Suppressor macrophage treated with lipopolysaccharide for 1 hour (primary cell): ENCODE measurements at regions not wholly inside any gene's neighbourhood (a gene's known extent, or its start where the extent isn't known, plus 50 kb on each side); places are given as distances from the start of the nearest gene placed in this dataset.

Source experiments
- DNase-seq, 3 donors: peaks; one replicate each; pipeline ENCODE4 v3.0.0-alpha.2; 2020 to 2022

GRCh38 chr15:62445244-62445643, 280.2 kb upstream of the C2CD4B start:
- no peak for DNase-seq

- DNase-seq, result no peak
These were observed 281.9 kb upstream of the C2CD4B start for GRCh38 chr15:62446984-62447383.

- no peak for DNase-seq
These were observed 282.7 kb upstream of the C2CD4B start for GRCh38 chr15:62447742-62448141.

GRCh38 chr15:62449638-62450037, 284.6 kb upstream of the C2CD4B start:
- DNase-seq, result no peak

- DNase-seq, result no peak
These were observed 285.0 kb upstream of the C2CD4B start for GRCh38 chr15:62450061-62450460.

GRCh38 chr15:62452026-62452425, 286.9 kb upstream of the C2CD4B start:
- no peak for DNase-seq

- no peak for DNase-seq
These were observed 287.6 kb upstream of the C2CD4B start for GRCh38 chr15:62452667-62453066.

GRCh38 chr15:62453375-62453774, 288.3 kb upstream of the C2CD4B start:
- no peak for DNase-seq

- DNase-seq, result no peak
These were observed 288.9 kb upstream of the C2CD4B start for GRCh38 chr15:62453981-62454380.

- DNase-seq, result no peak
These were observed 289.6 kb upstream of the C2CD4B start for GRCh38 chr15:62454567-62455172.

- DNase-seq, result no peak
These were observed 290.4 kb upstream of the C2CD4B start for GRCh38 chr15:62455441-62455921.

- no peak for DNase-seq
These were observed 291.2 kb upstream of the C2CD4B start for GRCh38 chr15:62456011-62456920.

GRCh38 chr15:62457100-62457499, 292.0 kb upstream of the C2CD4B start:
- no peak for DNase-seq

GRCh38 chr15:62459875-62460274, 294.8 kb upstream of the C2CD4B start:
- DNase-seq, result no peak

GRCh38 chr15:62462268-62462667, 297.2 kb upstream of the C2CD4B start:
- DNase-seq, result no peak

- no peak for DNase-seq
These were observed 297.6 kb upstream of the C2CD4B start for GRCh38 chr15:62462721-62463120.

- no peak for DNase-seq
These were observed 299.6 kb upstream of the C2CD4B start for GRCh38 chr15:62464705-62465104.

GRCh38 chr15:62465173-62465572, 300.1 kb upstream of the C2CD4B start:
- DNase-seq, result no peak

- DNase-seq, result no peak
These were observed 304.4 kb upstream of the C2CD4B start for GRCh38 chr15:62469478-62469873.

GRCh38 chr15:62469874-62470688, 305.0 kb upstream of the C2CD4B start:
- DNase-seq, result no peak

GRCh38 chr15:62472616-62473299, 307.7 kb upstream of the C2CD4B start:
- no peak for DNase-seq

- no peak for DNase-seq
These were observed 309.1 kb upstream of the C2CD4B start for GRCh38 chr15:62474021-62474770.
